Panc1 (cell line): ENCODE measurements at regions not wholly inside any gene's neighbourhood (a gene's known extent, or its start where the extent isn't known, plus 50 kb on each side); places are given as distances from the start of the nearest gene placed in this dataset.
"Not testable (repeated sequence)": the region's sequence is repeated elsewhere in the genome, so short reads cannot be mapped to it uniquely, and the experiment has no call there.

ENCODE experiments used
- ATAC-seq: fragments of 200-7000 bp; cut with Tn5 transposase; 2 replicates; pipeline ENCODE4 v1.9.1; 2020; ENCODE audit warnings: mild to moderate bottlenecking, moderate library complexity
- BruUV-seq: library from RNA; stranded (reverse); fragments of 400-500 nt; replicated peaks from 2 replicates; lab custom pipeline; 2021; lab: Mats Ljungman, UMichigan
- CTCF ChIA-PET: fragments of 300-600 bp; sonication (Branson Sonifier 250); formaldehyde crosslinking; loops from one replicate; lab custom pipeline; 2022; ENCODE audit warnings: antibody characterized with exemption; lab: Charles Lee
- POLR2A ChIA-PET: fragments of 300-600 bp; sonication (Branson Sonifier 250); formaldehyde crosslinking; loops from one replicate; lab custom pipeline; 2022; ENCODE audit warnings: antibody characterized with exemption; lab: Charles Lee
- DNase-seq: peaks from one replicate; pipeline ENCODE4 v3.0.0-alpha.2; 2010; ENCODE audit warnings: low read depth, low spot score
- H3K27ac ChIP-seq: 2 replicates; pipeline ENCODE4 v1.5.1; 2011; ENCODE audit warnings: mild to moderate bottlenecking, low read length, inconsistent platforms
- H3K27me3 ChIP-seq: fragments of 200-500 bp; sonication (Bioruptor generic); 2 replicates; pipeline ENCODE4 v1.6.0; 2014; ENCODE audit warnings: low read length, inconsistent platforms; ENCODE audit not compliant: control insufficient read depth, insufficient read depth
- H3K36me3 ChIP-seq: fragments of 200-500 bp; sonication (Bioruptor generic); 2 replicates; pipeline ENCODE4 v1.5.1; 2014; ENCODE audit warnings: inconsistent platforms, mild to moderate bottlenecking, low read length, moderate library complexity; ENCODE audit not compliant: control insufficient read depth, insufficient read depth
- H3K4me1 ChIP-seq: 2 replicates; pipeline ENCODE4 v1.5.1; 2011; ENCODE audit warnings: inconsistent platforms, mild to moderate bottlenecking, low read length, moderate library complexity; ENCODE audit not compliant: control insufficient read depth, insufficient read depth
- H3K4me3 ChIP-seq, 2 experiments: 2 replicates each; pipeline ENCODE4 v1.5.1; 2011 to 2012; ENCODE audit warnings: low read depth in 2 of 2, low read length in 2 of 2, mild to moderate bottlenecking in 2 of 2, inconsistent platforms in 1 of 2, moderate library complexity in 1 of 2
- H3K9me3 ChIP-seq: fragments of 200-500 bp; sonication (Bioruptor generic); 2 replicates; pipeline ENCODE4 v1.5.1; 2014; ENCODE audit warnings: low read depth, mild to moderate bottlenecking, inconsistent platforms, low read length, moderate library complexity; ENCODE audit not compliant: control insufficient read depth, insufficient read depth
- POLR2AphosphoS5 ChIP-seq: IDR thresholded peaks from 2 replicates; pipeline ENCODE4 v1.6.1; 2012; ENCODE audit warnings: mild to moderate bottlenecking, low read depth, low read length, moderate library complexity
- SIN3A ChIP-seq: IDR thresholded peaks from 2 replicates; pipeline ENCODE4 v1.6.1; 2012; ENCODE audit warnings: low read depth, mild to moderate bottlenecking, low read length, moderate library complexity, borderline replicate concordance; ENCODE audit not compliant: insufficient read depth
- TCF7L2 ChIP-seq: IDR thresholded peaks from 2 replicates; pipeline ENCODE4 v1.6.1; 2011; ENCODE audit warnings: mild to moderate bottlenecking, low read depth, low read length, inconsistent platforms
- in situ Hi-C: cut with HindIII; loops from 2 replicates; pipeline ENCODE4 v1.10.0; 2016; ENCODE audit warnings: low sequenced_read_pairs, low pct_unique_long_range_greater_than_20kb
- intact Hi-C: fragments of 100-400 bp; cut with micrococcal nuclease; formaldehyde crosslinking; loops from one replicate; pipeline ENCODE4 v1.10.0; 2022; ENCODE audit not compliant: unreplicated experiment
- TF ChIP-seq, protein P1 (sequence below), 2 experiments: IDR thresholded peaks; 2 replicates each; pipeline ENCODE4 v1.6.1; 2011 to 2012; ENCODE audit warnings: low read depth in 2 of 2, control low read depth in 1 of 2, low read length in 1 of 2, mild to moderate bottlenecking in 1 of 2, moderate library complexity in 1 of 2; ENCODE audit not compliant: insufficient read depth in 1 of 2
- TF ChIP-seq, protein P2 (sequence below): fragments of 450-650 bp; IDR thresholded peaks from 2 replicates; pipeline ENCODE4 v1.5.1; 2017; ENCODE audit warnings: mild to moderate bottlenecking

DNA sequence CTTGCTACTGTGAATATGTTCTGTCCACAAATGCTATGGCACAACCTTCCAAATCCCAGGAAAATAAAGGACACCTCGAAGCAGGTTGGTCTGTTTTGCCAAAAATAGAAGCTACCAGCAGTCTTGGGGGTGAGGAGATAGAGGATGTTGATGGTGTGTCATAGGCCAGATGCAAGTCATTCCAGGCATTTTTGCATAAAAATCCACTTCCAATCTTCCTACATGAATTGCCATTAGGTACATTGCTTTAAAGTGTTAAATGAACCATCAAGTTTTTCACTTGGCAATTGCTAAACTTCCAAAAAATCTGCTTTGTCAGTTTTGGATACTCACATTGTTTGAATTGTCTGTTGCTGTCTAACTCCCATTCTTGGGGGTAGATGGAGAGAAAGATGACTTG is 295.4 kb downstream of the MYCN start:
- Histone ChIP-seq H3K4me3 (no peak overlapping the region), H3K27me3 (no peaks in the 10 kb centered on the region), H3K27ac (no peak overlapping the region), H3K4me1 (no peaks in the 10 kb centered on the region), H3K9me3 (no peaks in the 10 kb centered on the region), H3K36me3 (no peaks in the 10 kb centered on the region)
- CTCF ChIA-PET: no interaction called here
- intact Hi-C loops: no loop called here
- POLR2A ChIA-PET: no interaction called here
- DNase-seq: no peak
- TF ChIP-seq SIN3A: no peak
- TF ChIP-seq, protein P1, sequence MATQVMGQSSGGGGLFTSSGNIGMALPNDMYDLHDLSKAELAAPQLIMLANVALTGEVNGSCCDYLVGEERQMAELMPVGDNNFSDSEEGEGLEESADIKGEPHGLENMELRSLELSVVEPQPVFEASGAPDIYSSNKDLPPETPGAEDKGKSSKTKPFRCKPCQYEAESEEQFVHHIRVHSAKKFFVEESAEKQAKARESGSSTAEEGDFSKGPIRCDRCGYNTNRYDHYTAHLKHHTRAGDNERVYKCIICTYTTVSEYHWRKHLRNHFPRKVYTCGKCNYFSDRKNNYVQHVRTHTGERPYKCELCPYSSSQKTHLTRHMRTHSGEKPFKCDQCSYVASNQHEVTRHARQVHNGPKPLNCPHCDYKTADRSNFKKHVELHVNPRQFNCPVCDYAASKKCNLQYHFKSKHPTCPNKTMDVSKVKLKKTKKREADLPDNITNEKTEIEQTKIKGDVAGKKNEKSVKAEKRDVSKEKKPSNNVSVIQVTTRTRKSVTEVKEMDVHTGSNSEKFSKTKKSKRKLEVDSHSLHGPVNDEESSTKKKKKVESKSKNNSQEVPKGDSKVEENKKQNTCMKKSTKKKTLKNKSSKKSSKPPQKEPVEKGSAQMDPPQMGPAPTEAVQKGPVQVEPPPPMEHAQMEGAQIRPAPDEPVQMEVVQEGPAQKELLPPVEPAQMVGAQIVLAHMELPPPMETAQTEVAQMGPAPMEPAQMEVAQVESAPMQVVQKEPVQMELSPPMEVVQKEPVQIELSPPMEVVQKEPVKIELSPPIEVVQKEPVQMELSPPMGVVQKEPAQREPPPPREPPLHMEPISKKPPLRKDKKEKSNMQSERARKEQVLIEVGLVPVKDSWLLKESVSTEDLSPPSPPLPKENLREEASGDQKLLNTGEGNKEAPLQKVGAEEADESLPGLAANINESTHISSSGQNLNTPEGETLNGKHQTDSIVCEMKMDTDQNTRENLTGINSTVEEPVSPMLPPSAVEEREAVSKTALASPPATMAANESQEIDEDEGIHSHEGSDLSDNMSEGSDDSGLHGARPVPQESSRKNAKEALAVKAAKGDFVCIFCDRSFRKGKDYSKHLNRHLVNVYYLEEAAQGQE (IDR thresholded peaks at IDR 0.05; ENCODE audit: insufficient read depth in 1 of 2, low read depth in 2 of 2, low read length in 1 of 2): no peak
- no peak for TF ChIP-seq POLR2AphosphoS5
- no peak for TF ChIP-seq TCF7L2
- TF ChIP-seq, protein P2, sequence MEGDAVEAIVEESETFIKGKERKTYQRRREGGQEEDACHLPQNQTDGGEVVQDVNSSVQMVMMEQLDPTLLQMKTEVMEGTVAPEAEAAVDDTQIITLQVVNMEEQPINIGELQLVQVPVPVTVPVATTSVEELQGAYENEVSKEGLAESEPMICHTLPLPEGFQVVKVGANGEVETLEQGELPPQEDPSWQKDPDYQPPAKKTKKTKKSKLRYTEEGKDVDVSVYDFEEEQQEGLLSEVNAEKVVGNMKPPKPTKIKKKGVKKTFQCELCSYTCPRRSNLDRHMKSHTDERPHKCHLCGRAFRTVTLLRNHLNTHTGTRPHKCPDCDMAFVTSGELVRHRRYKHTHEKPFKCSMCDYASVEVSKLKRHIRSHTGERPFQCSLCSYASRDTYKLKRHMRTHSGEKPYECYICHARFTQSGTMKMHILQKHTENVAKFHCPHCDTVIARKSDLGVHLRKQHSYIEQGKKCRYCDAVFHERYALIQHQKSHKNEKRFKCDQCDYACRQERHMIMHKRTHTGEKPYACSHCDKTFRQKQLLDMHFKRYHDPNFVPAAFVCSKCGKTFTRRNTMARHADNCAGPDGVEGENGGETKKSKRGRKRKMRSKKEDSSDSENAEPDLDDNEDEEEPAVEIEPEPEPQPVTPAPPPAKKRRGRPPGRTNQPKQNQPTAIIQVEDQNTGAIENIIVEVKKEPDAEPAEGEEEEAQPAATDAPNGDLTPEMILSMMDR: no peak
- no peak for ATAC-seq
- no TSS peak for BruUV-seq
- in situ Hi-C loops: no loop called here

DNA sequence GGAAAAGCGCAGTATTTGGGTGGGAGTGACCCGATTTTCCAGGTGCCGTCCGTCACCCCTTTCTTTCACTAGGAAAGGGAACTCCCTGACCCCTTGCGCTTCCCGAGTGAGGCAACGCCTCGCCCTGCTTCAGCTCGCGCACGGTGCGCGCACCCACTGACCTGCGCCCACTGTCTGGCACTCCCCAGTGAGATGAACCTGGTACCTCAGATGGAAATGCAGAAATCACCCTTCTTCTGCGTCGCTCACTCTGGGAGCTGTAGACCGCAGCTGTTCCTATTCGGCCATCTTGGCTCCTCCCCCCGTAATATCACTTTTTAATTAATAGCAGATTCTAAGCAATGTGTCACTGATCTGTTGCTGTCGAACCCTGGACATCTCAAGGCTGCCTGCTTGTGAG is 294.9 kb downstream of the MYCN start:
- ATAC-seq, H3K27ac ChIP-seq, DNase-seq, H3K36me3 ChIP-seq, CTCF ChIA-PET, H3K4me3 ChIP-seq, BruUV-seq, H3K9me3 ChIP-seq, H3K27me3 ChIP-seq, POLR2A ChIA-PET, in situ Hi-C loops, intact Hi-C loops, H3K4me1 ChIP-seq: not testable (repeated sequence)

DNA sequence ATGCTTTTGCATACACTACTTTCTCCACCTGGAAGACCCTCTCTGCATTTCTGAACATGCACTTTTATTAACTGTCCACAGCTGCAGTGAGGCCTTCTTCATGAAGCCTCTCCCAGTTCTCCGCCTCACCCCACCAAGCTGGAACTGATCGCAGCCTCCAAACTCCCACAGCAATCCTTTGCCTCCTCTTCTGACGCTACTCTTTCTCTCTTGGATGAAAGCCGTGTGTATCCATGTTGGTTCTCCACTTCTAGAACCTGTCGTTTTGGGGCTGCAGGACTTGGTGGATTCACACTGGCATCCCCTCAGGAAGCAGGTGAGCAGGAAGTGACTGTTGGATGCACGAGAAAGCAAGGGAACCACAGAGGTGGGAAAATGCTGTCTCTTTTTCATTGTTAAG is 288.6 kb downstream of the MYCN start:
- H3K4me3 ChIP-seq: no peak overlapping the region
- no peak for TF ChIP-seq POLR2AphosphoS5
- TF ChIP-seq TCF7L2: no peak
- TF ChIP-seq SIN3A: no peak
- TF ChIP-seq, protein P2: no peak
- TF ChIP-seq, protein P1 (IDR thresholded peaks at IDR 0.05; ENCODE audit: insufficient read depth in 1 of 2, low read depth in 2 of 2, low read length in 1 of 2): no peak
- ATAC-seq: no peak
- no peaks in the 10 kb centered on the region; the same call in 1 of the 2 replicates for H3K27me3 ChIP-seq
- ChIA-PET CTCF (no interaction called here), POLR2A (no interaction called here)
- no peak for DNase-seq
- no peak overlapping the region for H3K27ac ChIP-seq
- intact Hi-C loops: no loop called here
- no peaks in the 10 kb centered on the region for H3K4me1 ChIP-seq
- BruUV-seq: no TSS peak
- H3K9me3 ChIP-seq: no peaks in the 10 kb centered on the region
- no peaks in the 10 kb centered on the region for H3K36me3 ChIP-seq
- in situ Hi-C loops: no loop called here
